HG03571 (cell line): ENCODE measurements at regions not wholly inside any gene's neighbourhood (a gene's known extent, or its start where the extent isn't known, plus 50 kb on each side); places are given as distances from the start of the nearest gene placed in this dataset.
"Not testable (repeated sequence)": the region's sequence is repeated elsewhere in the genome, so short reads cannot be mapped to it uniquely, and the experiment has no call there.

Source experiments
- ATAC-seq: cut with Tn5 transposase; IDR thresholded peaks from one replicate; pipeline ENCODE4 v1.9.1; 2021; ENCODE audit not compliant: unreplicated experiment

DNA sequence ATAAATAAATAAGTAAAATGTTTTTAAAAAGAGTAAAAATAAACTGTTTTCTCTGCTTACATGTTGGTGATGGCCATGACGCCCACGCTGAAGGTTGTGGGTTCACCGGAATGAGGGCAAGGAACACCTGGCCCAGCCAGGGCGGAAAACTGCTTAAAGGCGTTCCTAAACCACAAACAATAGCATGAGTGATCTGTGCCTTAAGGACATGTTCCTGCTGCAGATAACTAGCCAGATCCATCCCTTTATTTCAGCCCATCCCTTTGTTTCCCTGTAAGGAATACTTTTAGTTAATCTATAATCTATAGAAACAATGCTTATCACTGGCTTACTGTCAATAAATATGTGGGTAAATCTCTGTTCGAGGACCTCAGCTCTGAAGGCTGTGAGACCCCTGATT lies 63.3 kb upstream of the CEP78 start:
- ATAC-seq = not testable (repeated sequence)

GRCh38 chr9:78171651-78172050 lies 64.2 kb upstream of the CEP78 start:
- ATAC-seq = no peak

DNA sequence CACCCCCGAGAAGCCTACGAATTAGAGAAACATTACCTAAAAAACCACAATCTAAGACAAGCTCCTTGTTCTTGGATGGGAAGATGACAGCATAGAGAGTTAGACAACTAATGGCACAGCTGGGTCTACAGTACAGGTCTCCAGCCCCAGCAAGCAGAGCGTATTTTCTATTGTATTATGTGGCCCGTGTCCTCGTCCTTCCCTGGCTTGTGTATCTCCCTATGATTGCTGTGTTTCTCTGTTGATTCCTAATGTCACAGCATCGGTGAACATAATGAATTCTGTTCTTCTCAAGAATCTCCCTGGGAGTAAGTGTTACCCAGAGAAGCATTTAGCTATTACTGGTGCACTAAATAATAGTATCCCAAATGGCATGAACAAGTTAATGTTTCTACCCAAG lies 66.8 kb upstream of the CEP78 start:
- no peak for ATAC-seq

GRCh38 chr9:78167356-78167755 lies 68.5 kb upstream of the CEP78 start:
- ATAC-seq = no peak

DNA sequence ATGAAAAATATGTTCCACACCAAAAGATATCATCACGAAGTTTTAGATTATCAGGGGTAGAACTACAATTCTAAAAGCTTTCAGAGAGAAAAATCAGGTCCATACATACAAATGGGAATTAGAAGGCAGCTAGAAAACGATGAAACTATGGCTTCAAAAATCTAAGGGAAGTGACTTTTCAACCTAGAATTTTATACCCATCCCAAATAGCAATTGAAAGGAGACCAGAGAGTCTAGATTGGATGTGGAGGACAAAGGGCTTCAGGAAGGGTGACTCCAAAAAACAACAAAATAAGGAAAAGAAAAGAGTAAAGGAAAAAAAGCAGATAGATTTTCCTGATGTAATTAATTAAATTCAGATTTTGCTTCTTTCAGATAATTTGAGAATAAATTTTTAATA lies 72.0 kb upstream of the CEP78 start:
- no peak for ATAC-seq

GRCh38 chr9:78158286-78158685 lies 77.6 kb upstream of the CEP78 start:
- ATAC-seq = no peak

GRCh38 chr9:78150983-78151356 lies 84.9 kb upstream of the CEP78 start:
- ATAC-seq = no peak

- no peak for ATAC-seq
Observed at GRCh38 chr9:78150312-78150982, 85.4 kb upstream of the CEP78 start.

DNA sequence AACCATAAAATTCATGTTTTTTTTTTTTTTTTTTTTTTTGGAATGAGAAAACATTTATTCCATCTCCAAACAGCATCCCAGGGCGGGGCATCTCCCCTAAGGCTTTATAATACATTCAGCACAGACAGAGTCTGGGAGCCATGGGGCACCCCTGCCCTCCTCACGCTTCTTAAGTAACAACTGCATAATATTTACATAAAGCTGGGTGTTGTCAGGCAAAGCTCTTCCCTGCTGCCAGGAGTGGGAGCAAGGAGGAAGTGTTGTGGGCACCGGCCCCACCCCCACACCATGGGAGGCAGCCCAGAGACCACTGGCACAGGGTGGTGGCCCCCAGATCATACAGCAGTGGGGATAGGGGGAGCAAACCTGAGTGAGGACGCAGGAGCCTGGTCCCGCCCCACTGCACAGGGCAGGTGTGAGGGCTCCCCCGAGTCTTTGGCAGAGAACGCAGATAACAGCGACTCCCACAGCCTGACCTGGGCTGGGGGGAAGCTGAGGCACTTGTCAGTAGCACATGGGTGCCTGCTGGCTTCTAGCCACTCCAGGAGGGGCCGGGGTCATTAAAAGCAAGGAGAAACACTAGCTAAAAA lies 86.1 kb upstream of the CEP78 start:
- ATAC-seq = no peak

DNA sequence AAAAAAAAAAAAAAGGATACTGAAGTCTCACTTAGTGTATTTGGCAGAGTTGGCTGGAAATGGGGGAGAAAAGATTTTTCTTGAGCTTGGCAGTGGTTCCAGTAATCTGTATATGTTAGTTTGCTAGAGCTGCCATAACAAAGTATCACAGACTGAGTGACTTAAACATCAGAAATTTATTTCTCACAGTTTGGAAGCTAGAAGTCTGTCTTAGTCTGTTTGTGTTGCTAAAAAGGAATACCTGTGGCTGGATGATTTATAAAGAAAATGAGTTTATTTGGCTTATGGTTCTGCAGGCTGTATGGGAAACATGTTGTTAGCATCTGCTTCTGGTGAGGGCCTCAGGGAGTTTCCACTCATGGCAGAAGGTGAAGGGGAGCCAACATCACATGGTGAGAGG lies 89.6 kb upstream of the CEP78 start:
- no peak for ATAC-seq

GRCh38 chr9:78144663-78145377 lies 91.1 kb upstream of the CEP78 start:
- peak; percentile 61 for ATAC-seq

DNA sequence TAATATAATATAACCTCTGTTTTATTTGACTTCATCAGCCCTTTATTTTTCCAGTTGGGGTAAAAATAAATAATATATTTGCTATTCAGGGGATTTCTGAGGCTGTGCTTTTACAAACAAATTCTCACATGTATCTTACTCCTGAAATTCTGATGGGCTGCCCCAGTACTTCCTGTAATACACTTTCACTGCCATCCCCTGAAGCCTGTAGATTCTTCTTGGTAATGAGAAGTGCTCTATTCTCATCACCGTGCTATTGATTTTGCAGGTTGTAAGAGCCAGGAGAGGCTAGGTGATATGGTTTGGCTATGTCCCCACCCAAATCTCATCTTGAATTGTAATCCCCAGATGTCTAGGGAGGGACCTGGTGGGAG lies 91.9 kb upstream of the CEP78 start:
- peak; percentile 26 for ATAC-seq

DNA sequence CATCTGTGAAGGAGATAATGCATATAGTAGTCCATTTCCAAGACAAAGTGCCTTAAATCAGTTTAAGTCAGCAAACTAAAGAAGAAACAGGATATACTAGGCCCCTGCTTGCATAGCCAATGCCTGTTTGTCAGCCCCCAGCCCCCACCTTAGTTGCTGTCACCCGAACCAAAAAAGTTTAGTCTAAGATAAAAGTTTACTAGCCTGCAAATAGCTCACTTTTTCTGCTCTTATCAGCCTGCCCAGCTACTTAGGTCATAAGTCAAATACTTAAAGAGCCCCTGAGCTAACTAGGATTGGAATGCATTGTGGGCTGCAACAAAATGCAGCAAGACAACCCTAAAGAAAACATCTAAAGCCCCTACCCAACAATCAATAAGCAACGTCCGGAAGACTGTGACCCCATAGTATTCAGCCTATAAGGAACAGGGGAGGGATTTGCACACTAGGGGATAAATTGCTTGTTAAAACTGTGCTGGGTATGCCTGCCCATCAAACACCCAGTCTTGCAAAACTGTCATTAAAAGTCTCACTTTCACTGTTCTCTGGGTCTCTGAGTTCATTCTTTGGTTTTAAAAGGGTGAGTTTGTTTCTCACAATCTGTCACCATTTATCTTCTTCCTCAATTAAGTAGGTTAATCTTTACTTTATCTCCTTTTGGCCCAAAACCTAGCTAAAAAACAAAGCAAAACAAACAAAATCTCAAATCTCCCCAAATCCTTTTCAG lies 92.4 kb upstream of the CEP78 start:
- peak; percentile 47 for ATAC-seq

- ATAC-seq = not testable (repeated sequence)
Observed at GRCh38 chr9:78142264-78142663, 93.6 kb upstream of the CEP78 start.

DNA sequence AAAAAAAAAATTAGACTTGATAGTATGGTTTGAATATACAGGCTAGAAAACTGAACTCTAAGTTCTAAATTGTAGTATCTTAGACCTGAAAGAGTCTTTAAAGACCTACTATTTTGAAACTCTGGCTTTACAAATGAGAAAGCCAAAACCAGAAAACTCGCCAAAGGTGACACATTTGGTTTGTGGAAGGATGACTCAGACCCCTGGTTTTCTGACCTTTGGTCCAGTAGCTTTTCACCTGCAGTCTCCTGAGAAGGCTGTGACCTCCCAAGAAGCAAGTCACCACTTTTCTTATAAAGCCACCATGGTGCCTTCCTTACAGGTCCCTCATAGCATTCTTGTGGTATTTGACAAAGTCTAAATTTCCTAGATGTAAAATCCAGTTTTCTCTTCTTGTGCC lies 102.1 kb upstream of the CEP78 start:
- ATAC-seq = no peak

DNA sequence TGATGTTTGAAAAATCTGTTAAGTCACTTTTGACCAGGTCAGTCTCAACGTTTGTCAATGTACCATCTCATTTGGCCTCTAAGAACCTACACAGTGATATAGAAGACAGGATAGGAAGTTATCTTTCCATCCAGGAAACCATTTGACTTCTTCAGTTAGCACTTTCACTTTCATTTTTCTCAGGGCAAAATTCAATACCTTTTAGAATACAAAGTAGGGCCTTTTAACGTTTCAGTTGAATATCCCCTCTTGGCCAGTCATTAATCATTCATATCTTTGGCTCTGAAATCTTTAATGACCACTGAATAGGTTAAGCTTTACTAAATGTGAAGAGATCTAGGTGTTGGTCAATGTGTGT lies 101.1 kb upstream of the GNAQ start:
- no peak for ATAC-seq

DNA sequence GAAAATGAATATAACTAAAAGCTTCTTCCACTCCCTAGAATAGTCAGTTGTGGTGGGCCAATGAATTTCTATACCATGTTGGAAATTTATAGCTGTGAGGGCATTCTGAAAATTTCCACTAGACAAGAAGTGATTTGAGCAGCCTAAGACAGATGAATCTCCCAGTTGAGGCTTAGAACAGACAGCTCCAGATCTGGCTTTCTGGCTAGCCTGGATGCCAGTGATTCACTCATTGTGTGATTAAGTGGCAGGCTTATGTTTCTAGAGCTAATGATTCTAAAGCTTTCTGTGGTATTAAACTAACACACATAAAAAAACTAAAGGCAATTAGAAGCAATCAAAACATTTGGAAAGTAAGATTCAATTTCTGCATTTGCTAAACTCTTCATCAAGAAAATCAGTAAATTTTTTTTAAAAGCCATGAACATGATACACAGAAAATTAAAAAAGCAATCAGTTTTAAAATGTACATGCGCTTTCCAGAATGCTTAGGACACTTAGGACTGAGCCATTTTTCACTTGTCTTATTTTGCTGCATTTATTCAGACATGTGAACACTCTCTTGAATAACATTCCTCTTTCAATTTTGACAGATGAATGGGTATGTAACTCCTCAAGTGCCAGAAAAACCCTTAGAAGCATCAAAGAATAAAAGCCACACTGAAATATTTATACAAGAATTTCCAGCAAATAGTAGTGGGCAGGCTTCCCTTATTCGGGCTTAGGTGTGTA lies 100.5 kb upstream of the GNAQ start:
- ATAC-seq = no peak

- no peak for ATAC-seq
Observed at GRCh38 chr9:78130853-78131252, 99.2 kb upstream of the GNAQ start.

GRCh38 chr9:78130004-78130403 lies 98.4 kb upstream of the GNAQ start:
- ATAC-seq = no peak

- ATAC-seq = no peak
Observed at GRCh38 chr9:78127279-78128225, 95.9 kb upstream of the GNAQ start.
